H1 (cell line): ENCODE measurements at regions not wholly inside any gene's neighbourhood (a gene's known extent, or its start where the extent isn't known, plus 50 kb on each side); places are given as distances from the start of the nearest gene placed in this dataset.

Experiments used
- CTCF ChIA-PET: fragments of 300-600 bp; sonication (Branson Sonifier 250); formaldehyde crosslinking; loops from one replicate; lab custom pipeline; 2021; ENCODE audit not compliant: partially characterized antibody; lab: Charles Lee
- POLR2A ChIA-PET: fragments of 300-600 bp; sonication (Branson Sonifier 250); formaldehyde crosslinking; loops from one replicate; lab custom pipeline; 2021; ENCODE audit warnings: inconsistent platforms; ENCODE audit not compliant: partially characterized antibody; lab: Charles Lee
- DNase-seq, 2 experiments: peaks; one replicate each; pipeline versions ENCODE4 v3.0.0 to v3.0.0-alpha.2; 2010 to 2022; ENCODE audit warnings: low spot score in 2 of 2, low read depth in 1 of 2, mixed read lengths in 1 of 2
- FAIRE-seq: peaks from 2 replicates; lab custom pipeline; 2011; peaks lifted over from hg19 to GRCh38; lab: Jason Lieb, UNC
- H2AFZ ChIP-seq: 2 replicates; pipeline ENCODE4 v1.8.1; 2012; ENCODE audit warnings: low read length, inconsistent platforms
- H2AK5ac ChIP-seq: 2 replicates; pipeline ENCODE4 v1.6.1; 2013; ENCODE audit warnings: low read depth, low read length
- H2BK120ac ChIP-seq: replicated peaks from 2 replicates; pipeline ENCODE3; 2013; ENCODE audit warnings: low read depth, low read length, inconsistent platforms
- H2BK12ac ChIP-seq: 2 replicates; pipeline ENCODE4 v1.6.1; 2013; ENCODE audit warnings: low read depth, low read length
- H2BK15ac ChIP-seq: 2 replicates; pipeline ENCODE4 v1.6.1; 2013; ENCODE audit warnings: low read length
- H2BK20ac ChIP-seq: 2 replicates; pipeline ENCODE4 v1.6.1; 2013; ENCODE audit warnings: low read length
- H2BK5ac ChIP-seq: 2 replicates; pipeline ENCODE4 v1.6.1; 2013; ENCODE audit warnings: low read depth, low read length
- H3K14ac ChIP-seq: 2 replicates; pipeline ENCODE4 v1.6.1; 2013; ENCODE audit warnings: inconsistent platforms; ENCODE audit not compliant: insufficient read length
- H3K18ac ChIP-seq: 2 replicates; pipeline ENCODE4 v1.6.1; 2013; ENCODE audit warnings: low read length; ENCODE audit errors: extremely low read depth
- H3K23ac ChIP-seq: 2 replicates; pipeline ENCODE4 v1.6.1; 2013; ENCODE audit warnings: inconsistent platforms; ENCODE audit not compliant: insufficient read length
- H3K23me2 ChIP-seq: 2 replicates; pipeline ENCODE4 v1.6.1; 2013; ENCODE audit warnings: low read depth, low read length
- H3K27ac ChIP-seq: 2 replicates; pipeline ENCODE4 v1.6.1; 2011; ENCODE audit warnings: low read depth, low read length, inconsistent platforms
- H3K27me3 ChIP-seq, 4 experiments: replicated peaks in 1 of 4; 1 replicate in 1 of 4; 2 replicates in 3 of 4; pipeline versions ENCODE4 v1.6.1 to v1.8.1; 2011 to 2013; ENCODE audit warnings: low read length in 3 of 4, mild to moderate bottlenecking in 3 of 4, inconsistent platforms in 2 of 4, mixed read lengths in 2 of 4, moderate library complexity in 1 of 4; ENCODE audit not compliant: control insufficient read depth in 3 of 4, insufficient read depth in 3 of 4; ENCODE audit errors: extremely low read depth in 1 of 4
- H3K36me3 ChIP-seq, 4 experiments: 2 replicates each; pipeline versions ENCODE4 v1.6.1 to v1.8.1; 2011 to 2013; ENCODE audit warnings: mild to moderate bottlenecking in 4 of 4, low read length in 3 of 4, moderate library complexity in 2 of 4, control low read depth in 1 of 4, inconsistent platforms in 1 of 4; ENCODE audit not compliant: insufficient read depth in 4 of 4, control insufficient read depth in 2 of 4
- H3K4ac ChIP-seq: replicated peaks from 2 replicates; pipeline ENCODE3; 2013; ENCODE audit warnings: low read length, low read depth, mixed read lengths, inconsistent platforms; ENCODE audit not compliant: insufficient read length
- H3K4me1 ChIP-seq, 4 experiments: replicated peaks in 1 of 4; 1 replicate in 1 of 4; 2 replicates in 3 of 4; pipeline versions ENCODE4 v1.6.1 to v1.8.1; 2011 to 2013; ENCODE audit warnings: low read length in 3 of 4, inconsistent platforms in 2 of 4, mixed read lengths in 1 of 4; ENCODE audit not compliant: insufficient read depth in 4 of 4, control insufficient read depth in 3 of 4
- H3K4me2 ChIP-seq, 2 experiments: 2 replicates each; pipeline versions ENCODE4 v1.6.1 to v1.8.1; 2011 to 2013; ENCODE audit warnings: low read depth in 2 of 2, low read length in 2 of 2, control low read depth in 1 of 2, inconsistent platforms in 1 of 2, mild to moderate bottlenecking in 1 of 2; ENCODE audit not compliant: insufficient read depth in 1 of 2
- H3K4me3 ChIP-seq, 4 experiments: fragments of 200-600, 300-600 bp in 1 of 4; sonication (generic), shearing (Covaris generic), sonication (Bioruptor Twin) in 1 of 4; 2 replicates each; pipeline versions ENCODE4 v1.5.1 to v1.8.1; 2011 to 2016; ENCODE audit warnings: low read length in 4 of 4, low read depth in 3 of 4, control low read depth in 2 of 4, inconsistent platforms in 2 of 4, mild to moderate bottlenecking in 2 of 4, mixed read lengths in 1 of 4, moderate library complexity in 1 of 4; ENCODE audit not compliant: insufficient read depth in 2 of 4; ENCODE audit errors: extremely low read depth in 1 of 4
- H3K56ac ChIP-seq: replicated peaks from 2 replicates; pipeline ENCODE3; 2013; ENCODE audit warnings: low read depth, mild to moderate bottlenecking, mixed read lengths, low read length, inconsistent platforms; ENCODE audit not compliant: insufficient read length
- H3K79me1 ChIP-seq: 2 replicates; pipeline ENCODE4 v1.6.1; 2013; ENCODE audit warnings: low read depth, low read length, control low read depth
- H3K79me2 ChIP-seq, 2 experiments: 2 replicates each; pipeline versions ENCODE4 v1.6.1 to v1.8.1; 2012 to 2013; ENCODE audit warnings: low read length in 2 of 2, mild to moderate bottlenecking in 2 of 2, inconsistent platforms in 1 of 2; ENCODE audit not compliant: insufficient read depth in 2 of 2, control insufficient read depth in 1 of 2
- H3K9ac ChIP-seq, 4 experiments: replicated peaks in 1 of 4; 1 replicate in 1 of 4; 2 replicates in 3 of 4; pipeline versions ENCODE4 v1.6.1 to v1.8.1; 2011 to 2013; ENCODE audit warnings: low read depth in 3 of 4, low read length in 3 of 4, control low read depth in 2 of 4, mild to moderate bottlenecking in 2 of 4, moderate library complexity in 2 of 4, inconsistent platforms in 1 of 4; ENCODE audit errors: extremely low read depth in 1 of 4
- H3K9me3 ChIP-seq, 2 experiments: 2 replicates each; pipeline versions ENCODE4 v1.6.1 to v1.8.1; 2012 to 2013; ENCODE audit warnings: mild to moderate bottlenecking in 2 of 2, moderate library complexity in 2 of 2, control low read depth in 1 of 2, inconsistent platforms in 1 of 2, low read depth in 1 of 2, low read length in 1 of 2, mixed read lengths in 1 of 2; ENCODE audit not compliant: insufficient read depth in 2 of 2
- H4K20me1 ChIP-seq, 2 experiments: replicated peaks in 1 of 2; 2 replicates each; pipeline versions ENCODE3 to v1.8.1; 2011 to 2013; ENCODE audit warnings: inconsistent platforms in 2 of 2, low read length in 2 of 2, mild to moderate bottlenecking in 1 of 2; ENCODE audit not compliant: insufficient read depth in 2 of 2, control insufficient read depth in 1 of 2
- H4K5ac ChIP-seq: 2 replicates; pipeline ENCODE4 v1.6.1; 2013; ENCODE audit warnings: low read length, low read depth, mixed read lengths, inconsistent platforms; ENCODE audit not compliant: insufficient read length
- H4K8ac ChIP-seq: 2 replicates; pipeline ENCODE4 v1.8.0; 2013; ENCODE audit warnings: mild to moderate bottlenecking, moderate library complexity, low read length, inconsistent platforms; ENCODE audit not compliant: insufficient read depth; ENCODE audit errors: extremely low read depth
- H4K91ac ChIP-seq: replicated peaks from 2 replicates; pipeline ENCODE3; 2013; ENCODE audit warnings: low read length, mixed read lengths, inconsistent platforms; ENCODE audit not compliant: insufficient read length
- BRCA1 ChIP-seq: IDR thresholded peaks from 2 replicates; pipeline ENCODE4 v1.6.1; 2012; ENCODE audit warnings: low read depth, low read length, improper control_type of control experiment
- CHD2 ChIP-seq: IDR thresholded peaks from 2 replicates; pipeline ENCODE4 v1.6.1; 2012; ENCODE audit warnings: low read length, improper control_type of control experiment
- EGR1 ChIP-seq: IDR thresholded peaks from 2 replicates; pipeline ENCODE4 v1.6.1; 2011; ENCODE audit warnings: low read depth, low read length, borderline replicate concordance
- RFX5 ChIP-seq: IDR thresholded peaks from 2 replicates; pipeline ENCODE4 v1.6.1; 2011; ENCODE audit warnings: low read depth, low read length, improper control_type of control experiment, borderline replicate concordance
- SAP30 ChIP-seq: fragments of 300-600 bp; sonication (generic); IDR thresholded peaks from 2 replicates; pipeline ENCODE4 v1.7.1; 2012; ENCODE audit warnings: low read length, moderate library complexity, mild to moderate bottlenecking, inconsistent platforms; ENCODE audit not compliant: insufficient read depth, insufficient replicate concordance
- SIN3A ChIP-seq, 2 experiments: IDR thresholded peaks in 1 of 2; conservative IDR thresholded peaks in 1 of 2; 2 replicates each; pipeline ENCODE4 v1.6.1; 2011 to 2012; ENCODE audit warnings: low read length in 2 of 2, improper control_type of control experiment in 1 of 2, low read depth in 1 of 2, mild to moderate bottlenecking in 1 of 2
- SP4 ChIP-seq: IDR thresholded peaks from 2 replicates; pipeline ENCODE4 v1.6.1; 2012; ENCODE audit warnings: low read length, inconsistent platforms
- SRF ChIP-seq: IDR thresholded peaks from 2 replicates; pipeline ENCODE4 v1.6.1; 2011; ENCODE audit warnings: mild to moderate bottlenecking, low read depth, low read length, moderate library complexity
- TAF7 ChIP-seq: optimal IDR thresholded peaks from 2 replicates; pipeline ENCODE3; 2011; ENCODE audit warnings: low read depth, mild to moderate bottlenecking, inconsistent platforms, low read length, moderate library complexity, borderline replicate concordance
- TEAD4 ChIP-seq: IDR thresholded peaks from 2 replicates; pipeline ENCODE4 v1.6.1; 2012; ENCODE audit warnings: low read depth, low read length, inconsistent platforms, mixed read lengths
- USF2 ChIP-seq: IDR thresholded peaks from 2 replicates; pipeline ENCODE4 v1.6.1; 2011; ENCODE audit warnings: low read length, improper control_type of control experiment
- YY1 ChIP-seq: IDR thresholded peaks from 2 replicates; pipeline ENCODE4 v1.6.1; 2011; ENCODE audit warnings: low read depth, mild to moderate bottlenecking, low read length
- WGBS, 2 experiments: shearing (Covaris generic) in 1 of 2; methylation state at CpG; one replicate each; pipeline versions ENCODE4 v1.1.6 to v1.1.7; 2013 to 2015; ENCODE audit warnings: low lambda C conversion rate in 2 of 2, mixed read lengths in 2 of 2, inconsistent platforms in 1 of 2, low coverage in 1 of 2, missing lambda C conversion rate in 1 of 2; ENCODE audit not compliant: insufficient replicate concordance in 2 of 2, insufficient coverage in 1 of 2, insufficient read length in 1 of 2; ENCODE audit errors: extremely low coverage in 1 of 2, missing lambda C conversion rate in 1 of 2; 5-methylcytosine and 5-hydroxymethylcytosine counted together
- TF ChIP-seq, protein P1 (sequence below): IDR thresholded peaks from 2 replicates; pipeline ENCODE4 v1.6.1; 2012; ENCODE audit warnings: inconsistent platforms

- H2BK15ac ChIP-seq, result no peak overlapping the region
- H3K14ac ChIP-seq, result no peak overlapping the region
- ChIA-PET POLR2A (no interaction called here), CTCF (no interaction called here)
- FAIRE-seq (no peak), DNase-seq (no peak)
- no peaks in the 10 kb centered on the region for H3K23me2 ChIP-seq
- H2BK20ac ChIP-seq, result no peak overlapping the region
- H3K4me2 ChIP-seq, result no peak overlapping the region
- no peaks in the 10 kb centered on the region for H3K36me3 ChIP-seq
- H3K56ac ChIP-seq, result no peak overlapping the region
- H4K5ac ChIP-seq, result no peak overlapping the region
- no peak overlapping the region for H3K4ac ChIP-seq
- H3K23ac ChIP-seq, result no peak overlapping the region
- H2AK5ac ChIP-seq, result no peak overlapping the region
- WGBS, 2 experiments, result 93% methylated on average over 4 of the region's 4 CpGs; no CpG with 5 or more reads in 1 of the 2 experiments
- H3K18ac ChIP-seq, result no peak overlapping the region
- no peak overlapping the region for H4K91ac ChIP-seq
- H4K8ac ChIP-seq, result no peak overlapping the region
- H3K79me1 ChIP-seq, result no peaks in the 10 kb centered on the region
- no peak overlapping the region for H2BK5ac ChIP-seq
- H3K4me3 ChIP-seq, result no peak overlapping the region
- H3K27me3 ChIP-seq, result no peaks in the 10 kb centered on the region
- H3K79me2 ChIP-seq, result no peaks in the 10 kb centered on the region
- H3K9ac ChIP-seq, result no peak overlapping the region
- H2AFZ ChIP-seq, result no peak overlapping the region
- no peaks in the 10 kb centered on the region for H3K4me1 ChIP-seq
- no peak overlapping the region for H3K27ac ChIP-seq
- H2BK120ac ChIP-seq, result no peak overlapping the region
- H4K20me1 ChIP-seq, result no peaks in the 10 kb centered on the region
- no peak overlapping the region for H2BK12ac ChIP-seq
- H3K9me3 ChIP-seq, result no peaks in the 10 kb centered on the region; a peak in 1 of 4 replicates
- TF ChIP-seq TEAD4 (no peak), BRCA1 (no peak), CHD2 (no peak), SAP30 (no peak), RFX5 (no peak), SRF (no peak), EGR1 (no peak), TAF7 (no peak), YY1 (no peak), SIN3A (conservative IDR thresholded peaks at IDR 0.05 in 1 of 2, IDR thresholded peaks at IDR 0.05 in 1 of 2; ENCODE audit: low read depth in 1 of 2, low read length in 2 of 2) (no peak), SP4 (no peak), USF2 (no peak)
- TF ChIP-seq, protein P1, sequence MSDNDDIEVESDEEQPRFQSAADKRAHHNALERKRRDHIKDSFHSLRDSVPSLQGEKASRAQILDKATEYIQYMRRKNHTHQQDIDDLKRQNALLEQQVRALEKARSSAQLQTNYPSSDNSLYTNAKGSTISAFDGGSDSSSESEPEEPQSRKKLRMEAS, result no peak
Observed at GRCh38 chr12:105888696-105889095, 250.1 kb downstream of the NUAK1 start.
